Neural cell (in vitro differentiated cells): ENCODE measurements at regions not wholly inside any gene's neighbourhood (a gene's known extent, or its start where the extent isn't known, plus 50 kb on each side); places are given as distances from the start of the nearest gene placed in this dataset.

Experiments used
- EP300 ChIP-seq: fragments of 450-650 bp; conservative IDR thresholded peaks from 2 replicates; pipeline ENCODE4 v1.6.1; 2014; ENCODE audit warnings: antibody characterized with exemption, mild to moderate bottlenecking, moderate library complexity; ENCODE audit not compliant: poor library complexity, severe bottlenecking
- EZH2 ChIP-seq: fragments of 200-600, 300-800 bp; shearing (Covaris generic), sonication (generic); IDR thresholded peaks from 2 replicates; pipeline ENCODE4 v1.6.1; 2014; ENCODE audit warnings: antibody characterized with exemption, low read length, borderline replicate concordance, mild to moderate bottlenecking; ENCODE audit not compliant: insufficient read depth, poor library complexity, severe bottlenecking
- POLR2AphosphoS5 ChIP-seq: IDR thresholded peaks from 2 replicates; pipeline ENCODE4 v1.6.1; 2012
- RAD21 ChIP-seq: fragments of 450-650 bp; conservative IDR thresholded peaks from 2 replicates; pipeline ENCODE4 v1.6.1; 2014; ENCODE audit warnings: antibody characterized with exemption, mild to moderate bottlenecking, moderate library complexity
- TF ChIP-seq, protein P1 (sequence below): fragments of 450-650 bp; IDR thresholded peaks from 2 replicates; pipeline ENCODE4 v1.5.1; 2014; ENCODE audit warnings: antibody characterized with exemption, mild to moderate bottlenecking, moderate library complexity; ENCODE audit not compliant: poor library complexity, severe bottlenecking
- TF ChIP-seq, protein P2 (sequence below): IDR thresholded peaks from 2 replicates; pipeline ENCODE4 v1.6.1; 2012; ENCODE audit warnings: borderline replicate concordance

- no peak for TF ChIP-seq RAD21
- TF ChIP-seq, protein P1, sequence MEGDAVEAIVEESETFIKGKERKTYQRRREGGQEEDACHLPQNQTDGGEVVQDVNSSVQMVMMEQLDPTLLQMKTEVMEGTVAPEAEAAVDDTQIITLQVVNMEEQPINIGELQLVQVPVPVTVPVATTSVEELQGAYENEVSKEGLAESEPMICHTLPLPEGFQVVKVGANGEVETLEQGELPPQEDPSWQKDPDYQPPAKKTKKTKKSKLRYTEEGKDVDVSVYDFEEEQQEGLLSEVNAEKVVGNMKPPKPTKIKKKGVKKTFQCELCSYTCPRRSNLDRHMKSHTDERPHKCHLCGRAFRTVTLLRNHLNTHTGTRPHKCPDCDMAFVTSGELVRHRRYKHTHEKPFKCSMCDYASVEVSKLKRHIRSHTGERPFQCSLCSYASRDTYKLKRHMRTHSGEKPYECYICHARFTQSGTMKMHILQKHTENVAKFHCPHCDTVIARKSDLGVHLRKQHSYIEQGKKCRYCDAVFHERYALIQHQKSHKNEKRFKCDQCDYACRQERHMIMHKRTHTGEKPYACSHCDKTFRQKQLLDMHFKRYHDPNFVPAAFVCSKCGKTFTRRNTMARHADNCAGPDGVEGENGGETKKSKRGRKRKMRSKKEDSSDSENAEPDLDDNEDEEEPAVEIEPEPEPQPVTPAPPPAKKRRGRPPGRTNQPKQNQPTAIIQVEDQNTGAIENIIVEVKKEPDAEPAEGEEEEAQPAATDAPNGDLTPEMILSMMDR = no peak
- TF ChIP-seq POLR2AphosphoS5 = no peak
- no peak for TF ChIP-seq EP300
- no peak for TF ChIP-seq EZH2
- TF ChIP-seq, protein P2, sequence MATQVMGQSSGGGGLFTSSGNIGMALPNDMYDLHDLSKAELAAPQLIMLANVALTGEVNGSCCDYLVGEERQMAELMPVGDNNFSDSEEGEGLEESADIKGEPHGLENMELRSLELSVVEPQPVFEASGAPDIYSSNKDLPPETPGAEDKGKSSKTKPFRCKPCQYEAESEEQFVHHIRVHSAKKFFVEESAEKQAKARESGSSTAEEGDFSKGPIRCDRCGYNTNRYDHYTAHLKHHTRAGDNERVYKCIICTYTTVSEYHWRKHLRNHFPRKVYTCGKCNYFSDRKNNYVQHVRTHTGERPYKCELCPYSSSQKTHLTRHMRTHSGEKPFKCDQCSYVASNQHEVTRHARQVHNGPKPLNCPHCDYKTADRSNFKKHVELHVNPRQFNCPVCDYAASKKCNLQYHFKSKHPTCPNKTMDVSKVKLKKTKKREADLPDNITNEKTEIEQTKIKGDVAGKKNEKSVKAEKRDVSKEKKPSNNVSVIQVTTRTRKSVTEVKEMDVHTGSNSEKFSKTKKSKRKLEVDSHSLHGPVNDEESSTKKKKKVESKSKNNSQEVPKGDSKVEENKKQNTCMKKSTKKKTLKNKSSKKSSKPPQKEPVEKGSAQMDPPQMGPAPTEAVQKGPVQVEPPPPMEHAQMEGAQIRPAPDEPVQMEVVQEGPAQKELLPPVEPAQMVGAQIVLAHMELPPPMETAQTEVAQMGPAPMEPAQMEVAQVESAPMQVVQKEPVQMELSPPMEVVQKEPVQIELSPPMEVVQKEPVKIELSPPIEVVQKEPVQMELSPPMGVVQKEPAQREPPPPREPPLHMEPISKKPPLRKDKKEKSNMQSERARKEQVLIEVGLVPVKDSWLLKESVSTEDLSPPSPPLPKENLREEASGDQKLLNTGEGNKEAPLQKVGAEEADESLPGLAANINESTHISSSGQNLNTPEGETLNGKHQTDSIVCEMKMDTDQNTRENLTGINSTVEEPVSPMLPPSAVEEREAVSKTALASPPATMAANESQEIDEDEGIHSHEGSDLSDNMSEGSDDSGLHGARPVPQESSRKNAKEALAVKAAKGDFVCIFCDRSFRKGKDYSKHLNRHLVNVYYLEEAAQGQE = no peak
These were observed 122.9 kb upstream of the PTPRG start for GRCh38 chr3:61438253-61439121.
